Mesenchymal stem cell (in vitro differentiated cells and primary cell): ENCODE measurements at regions not wholly inside any gene's neighbourhood (a gene's known extent, or its start where the extent isn't known, plus 50 kb on each side); places are given as distances from the start of the nearest gene placed in this dataset.

Experiments used
- DNase-seq: peaks from one replicate; pipeline ENCODE4 v3.0.0-alpha.2; 2013
- H2AFZ ChIP-seq: one replicate; pipeline ENCODE4 v1.6.1; 2013; ENCODE audit warnings: low read depth, mild to moderate bottlenecking, control low read depth, inconsistent platforms, low read length, moderate library complexity
- H2AK5ac ChIP-seq: 2 replicates; pipeline ENCODE4 v1.6.1; 2013; ENCODE audit warnings: low read length, moderate library complexity, mild to moderate bottlenecking, inconsistent platforms; ENCODE audit not compliant: severe bottlenecking
- H2BK120ac ChIP-seq: one replicate; pipeline ENCODE4 v1.6.1; 2013; ENCODE audit warnings: low read depth, mild to moderate bottlenecking, inconsistent platforms, low read length, moderate library complexity
- H2BK12ac ChIP-seq, 2 experiments: one replicate each; pipeline ENCODE4 v1.6.1; 2013; ENCODE audit warnings: inconsistent platforms in 2 of 2, low read length in 2 of 2, mild to moderate bottlenecking in 2 of 2, moderate library complexity in 2 of 2, control low read depth in 1 of 2
- H2BK15ac ChIP-seq: one replicate; pipeline ENCODE4 v1.6.1; 2013; ENCODE audit warnings: mild to moderate bottlenecking, low read depth, inconsistent platforms; ENCODE audit not compliant: poor library complexity, severe bottlenecking
- H2BK5ac ChIP-seq: 2 replicates; pipeline ENCODE4 v1.6.1; 2013; ENCODE audit warnings: low read depth, mild to moderate bottlenecking, low read length, control low read depth, inconsistent platforms; ENCODE audit not compliant: poor library complexity, severe bottlenecking
- H3K14ac ChIP-seq, 2 experiments: one replicate each; pipeline ENCODE4 v1.6.1; 2013; ENCODE audit warnings: inconsistent platforms in 2 of 2, low read length in 2 of 2, control low read depth in 1 of 2, mild to moderate bottlenecking in 1 of 2, moderate library complexity in 1 of 2
- H3K18ac ChIP-seq, 2 experiments: one replicate each; pipeline ENCODE4 v1.6.1; 2013; ENCODE audit warnings: inconsistent platforms in 2 of 2, low read length in 2 of 2, control low read depth in 1 of 2, low read depth in 1 of 2, mild to moderate bottlenecking in 1 of 2
- H3K23ac ChIP-seq, 2 experiments: one replicate each; pipeline ENCODE4 v1.6.1; 2013; ENCODE audit warnings: inconsistent platforms in 2 of 2, low read length in 2 of 2, mild to moderate bottlenecking in 2 of 2, moderate library complexity in 2 of 2, control low read depth in 1 of 2
- H3K27ac ChIP-seq: 2 replicates; pipeline ENCODE4 v1.5.1; 2013; ENCODE audit warnings: mild to moderate bottlenecking, moderate library complexity, low read length, control low read depth, inconsistent platforms; ENCODE audit not compliant: poor library complexity, severe bottlenecking
- H3K27me3 ChIP-seq, 2 experiments: 2 replicates each; pipeline versions ENCODE4 v1.6.1 to v1.7.0; 2013; ENCODE audit warnings: low read length in 2 of 2, mild to moderate bottlenecking in 2 of 2, moderate library complexity in 2 of 2, control low read depth in 1 of 2, inconsistent platforms in 1 of 2; ENCODE audit not compliant: control insufficient read depth in 1 of 2, insufficient read depth in 1 of 2
- H3K36me3 ChIP-seq, 2 experiments: 2 replicates each; pipeline versions ENCODE4 v1.6.1 to v1.7.0; 2013; ENCODE audit warnings: low read length in 2 of 2, control low read depth in 1 of 2, inconsistent platforms in 1 of 2, low read depth in 1 of 2, mild to moderate bottlenecking in 1 of 2; ENCODE audit not compliant: insufficient read depth in 2 of 2, control insufficient read depth in 1 of 2
- H3K4ac ChIP-seq, 2 experiments: one replicate each; pipeline ENCODE4 v1.6.1; 2013; ENCODE audit warnings: inconsistent platforms in 2 of 2, low read length in 2 of 2, mild to moderate bottlenecking in 2 of 2, moderate library complexity in 2 of 2, control low read depth in 1 of 2, low read depth in 1 of 2
- H3K4me1 ChIP-seq: 2 replicates; pipeline ENCODE4 v1.6.1; 2013; ENCODE audit warnings: low read depth, low read length, control low read depth; ENCODE audit not compliant: control insufficient read depth, insufficient read depth
- H3K4me2 ChIP-seq: 2 replicates; pipeline ENCODE4 v1.6.1; 2013; ENCODE audit warnings: low read length, mild to moderate bottlenecking, inconsistent platforms; ENCODE audit not compliant: poor library complexity, severe bottlenecking
- H3K4me3 ChIP-seq, 2 experiments: 2 replicates each; pipeline versions ENCODE4 v1.5.1 to v1.7.0; 2013; ENCODE audit warnings: low read length in 2 of 2, mild to moderate bottlenecking in 2 of 2, control low read depth in 1 of 2, low read depth in 1 of 2; ENCODE audit not compliant: insufficient read depth in 1 of 2
- H3K79me1 ChIP-seq: replicated peaks from 2 replicates; pipeline ENCODE4 v1.6.1; 2013; ENCODE audit warnings: mild to moderate bottlenecking, control low read depth, low read length, inconsistent platforms; ENCODE audit not compliant: poor library complexity, severe bottlenecking
- H3K9ac ChIP-seq: 2 replicates; pipeline ENCODE4 v1.7.0; 2013; ENCODE audit warnings: mild to moderate bottlenecking, low read length, moderate library complexity
- H3K9me3 ChIP-seq: 2 replicates; pipeline ENCODE4 v1.7.0; 2013; ENCODE audit warnings: mild to moderate bottlenecking, low read length; ENCODE audit not compliant: control insufficient read depth
- H4K8ac ChIP-seq: one replicate; pipeline ENCODE4 v1.6.1; 2013; ENCODE audit warnings: inconsistent platforms, mild to moderate bottlenecking, low read length, moderate library complexity
- H4K91ac ChIP-seq: one replicate; pipeline ENCODE4 v1.6.1; 2013; ENCODE audit warnings: mild to moderate bottlenecking, low read length, inconsistent platforms
- WGBS: methylation state at CpG from one replicate; pipeline ENCODE4 v1.1.7; 2013; ENCODE audit warnings: mixed read lengths; 5-methylcytosine and 5-hydroxymethylcytosine counted together

DNA sequence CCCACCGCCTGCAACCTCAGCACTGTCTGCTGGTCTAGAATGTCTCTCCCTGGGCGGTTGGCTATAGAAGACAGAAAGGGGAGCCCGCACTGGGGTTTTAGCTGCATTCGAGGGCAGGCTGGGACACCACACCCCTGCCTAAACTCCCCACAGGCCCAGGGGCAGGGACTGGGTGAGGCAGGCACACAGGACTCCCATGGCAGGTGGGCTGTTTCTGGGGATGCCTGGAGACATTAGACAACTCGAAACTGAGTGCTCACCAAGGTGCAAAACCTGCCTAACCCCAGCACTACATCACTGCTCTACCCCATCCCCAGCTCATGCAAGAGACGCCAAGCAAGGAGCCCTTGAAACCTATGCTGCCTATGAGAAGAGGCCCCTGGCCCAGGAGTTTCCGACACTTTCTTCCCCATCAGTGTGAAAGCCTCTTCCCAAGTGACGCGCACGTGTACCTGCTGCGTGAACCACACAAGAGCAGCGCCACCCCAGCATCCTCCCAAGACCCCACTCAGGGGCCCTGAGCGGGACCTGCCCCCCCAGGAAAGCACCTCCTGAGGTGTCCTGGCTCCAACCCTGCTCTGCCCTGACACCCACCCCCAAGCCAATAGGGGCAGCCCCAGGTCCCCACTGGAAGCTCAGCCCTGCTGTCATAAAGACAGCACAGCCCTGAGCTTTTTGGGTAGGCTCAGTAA is 121.2 kb downstream of the TUBA3C start:
- H2AK5ac ChIP-seq, result no peak overlapping the region
- WGBS, result 81% methylated on average over 13 of the region's 13 CpGs

DNA sequence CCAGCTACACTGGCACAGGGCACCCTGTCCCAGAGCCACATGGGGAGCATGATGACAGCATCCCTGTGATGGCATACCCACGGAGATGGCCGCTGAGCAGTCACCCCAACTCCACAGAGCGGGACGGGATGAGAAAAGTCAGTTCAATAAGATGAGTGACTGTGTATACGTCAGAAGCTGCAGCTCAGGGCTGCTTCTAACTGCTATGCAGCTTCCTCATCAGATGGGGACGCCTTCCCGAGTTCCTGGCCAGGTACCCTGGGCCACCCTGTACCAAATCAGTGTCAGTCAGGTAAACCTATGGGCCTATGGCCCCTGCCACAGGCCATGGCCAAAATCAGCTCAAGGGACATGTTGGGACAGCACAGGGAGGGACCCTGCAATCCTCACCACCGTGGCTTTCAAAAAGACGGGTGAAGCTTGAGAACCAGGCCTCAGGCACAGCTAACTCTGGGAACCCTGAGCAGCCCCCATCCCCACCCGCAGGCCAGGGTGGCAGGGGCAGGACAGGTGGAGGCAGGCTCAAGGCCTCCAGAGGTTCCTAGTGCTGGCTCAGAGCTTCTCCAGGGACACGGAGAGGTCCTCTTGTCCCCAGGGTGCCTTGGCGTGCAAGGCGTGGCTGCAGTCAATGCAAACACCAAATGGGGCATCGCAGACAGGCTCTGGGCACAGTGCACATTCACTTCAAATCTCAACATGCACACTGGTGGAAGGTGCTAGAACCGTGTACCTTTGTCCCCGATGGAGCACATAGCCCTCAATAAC is 122.4 kb downstream of the TUBA3C start:
- Histone ChIP-seq H4K91ac (no peak overlapping the region), H2BK15ac (no peak overlapping the region), H2BK120ac (no peak overlapping the region), H3K36me3 (no peaks in the 10 kb centered on the region), H3K23ac (no peak overlapping the region), H3K4me3 (no peak overlapping the region), H4K8ac (no peak overlapping the region), H2BK12ac (no peak overlapping the region), H2AK5ac (no peak overlapping the region), H3K79me1 (no peaks in the 10 kb centered on the region), H3K18ac (no peak overlapping the region), H3K27me3 (no peaks in the 10 kb centered on the region), H3K14ac (no peak overlapping the region), H2AFZ (no peak overlapping the region), H3K4me2 (no peak overlapping the region), H3K4me1 (no peaks in the 10 kb centered on the region), H3K4ac (no peak overlapping the region), H2BK5ac (no peak overlapping the region), H3K9ac (no peak overlapping the region), H3K9me3 (peaks cover 3% of the 10 kb centered on the region), H3K27ac (no peak overlapping the region)
- DNase-seq, result no peak
- whole genome bisulfite sequencing, result 70% methylated on average over 16 of the region's 16 CpGs

More for the DNA sequence above, 121.2 kb downstream of the TUBA3C start:
- no peak overlapping the region for H3K4me3 ChIP-seq
- DNase-seq, result no peak
- H2BK12ac ChIP-seq, result no peak overlapping the region
- no peaks in the 10 kb centered on the region for H3K79me1 ChIP-seq
- no peak overlapping the region for H3K9ac ChIP-seq
- H2BK120ac ChIP-seq, result no peak overlapping the region
- no peaks in the 10 kb centered on the region for H3K4me1 ChIP-seq
- H3K27ac ChIP-seq, result no peak overlapping the region
- H3K36me3 ChIP-seq, result no peaks in the 10 kb centered on the region
- H3K4me2 ChIP-seq, result no peak overlapping the region
- no peaks in the 10 kb centered on the region for H3K27me3 ChIP-seq
- H3K14ac ChIP-seq, result no peak overlapping the region
- H3K4ac ChIP-seq, result no peak overlapping the region
- H2BK5ac ChIP-seq, result no peak overlapping the region
- no peak overlapping the region for H2BK15ac ChIP-seq
- no peak overlapping the region for H3K23ac ChIP-seq
- no peak overlapping the region for H4K91ac ChIP-seq
- H3K18ac ChIP-seq, result no peak overlapping the region
- peaks cover 9% of the 10 kb centered on the region for H3K9me3 ChIP-seq
- H2AFZ ChIP-seq, result no peak overlapping the region
- no peak overlapping the region for H4K8ac ChIP-seq

DNA sequence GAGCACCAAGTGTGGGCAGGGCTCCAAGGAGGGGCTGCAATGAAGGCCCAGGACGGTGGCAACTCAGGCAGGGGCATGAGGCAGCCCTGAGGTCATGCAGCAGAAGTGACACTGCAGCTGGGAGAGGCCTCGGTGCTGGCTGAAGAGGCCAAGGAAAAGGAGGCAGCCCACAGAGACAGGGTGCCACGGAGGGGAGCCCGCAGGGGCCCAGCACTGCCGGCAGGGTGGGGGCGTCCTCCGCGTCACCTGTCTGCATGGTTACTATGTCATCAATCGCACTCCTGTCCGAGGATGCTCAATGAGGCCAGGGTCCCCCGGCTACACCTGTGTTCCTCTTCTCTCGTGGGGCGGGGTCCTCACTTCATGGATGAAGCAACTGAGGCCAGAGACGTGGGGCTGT is 123.1 kb downstream of the TUBA3C start:
- Histone ChIP-seq H3K4me2 (no peak overlapping the region), H4K8ac (no peak overlapping the region), H3K9me3 (peaks cover 7% of the 10 kb centered on the region), H3K18ac (no peak overlapping the region), H3K4me3 (no peak overlapping the region), H3K4me1 (no peaks in the 10 kb centered on the region), H2AFZ (no peak overlapping the region), H2BK5ac (no peak overlapping the region), H3K9ac (no peak overlapping the region), H3K27ac (no peak overlapping the region), H3K4ac (no peak overlapping the region), H3K14ac (no peak overlapping the region), H2AK5ac (no peak overlapping the region), H2BK12ac (no peak overlapping the region), H4K91ac (no peak overlapping the region), H3K27me3 (no peaks in the 10 kb centered on the region), H2BK15ac (no peak overlapping the region), H3K36me3 (no peaks in the 10 kb centered on the region), H3K79me1 (no peaks in the 10 kb centered on the region), H2BK120ac (no peak overlapping the region), H3K23ac (no peak overlapping the region)
- DNase-seq, result no peak
- WGBS, result 78% methylated on average over 14 of the region's 14 CpGs

DNA sequence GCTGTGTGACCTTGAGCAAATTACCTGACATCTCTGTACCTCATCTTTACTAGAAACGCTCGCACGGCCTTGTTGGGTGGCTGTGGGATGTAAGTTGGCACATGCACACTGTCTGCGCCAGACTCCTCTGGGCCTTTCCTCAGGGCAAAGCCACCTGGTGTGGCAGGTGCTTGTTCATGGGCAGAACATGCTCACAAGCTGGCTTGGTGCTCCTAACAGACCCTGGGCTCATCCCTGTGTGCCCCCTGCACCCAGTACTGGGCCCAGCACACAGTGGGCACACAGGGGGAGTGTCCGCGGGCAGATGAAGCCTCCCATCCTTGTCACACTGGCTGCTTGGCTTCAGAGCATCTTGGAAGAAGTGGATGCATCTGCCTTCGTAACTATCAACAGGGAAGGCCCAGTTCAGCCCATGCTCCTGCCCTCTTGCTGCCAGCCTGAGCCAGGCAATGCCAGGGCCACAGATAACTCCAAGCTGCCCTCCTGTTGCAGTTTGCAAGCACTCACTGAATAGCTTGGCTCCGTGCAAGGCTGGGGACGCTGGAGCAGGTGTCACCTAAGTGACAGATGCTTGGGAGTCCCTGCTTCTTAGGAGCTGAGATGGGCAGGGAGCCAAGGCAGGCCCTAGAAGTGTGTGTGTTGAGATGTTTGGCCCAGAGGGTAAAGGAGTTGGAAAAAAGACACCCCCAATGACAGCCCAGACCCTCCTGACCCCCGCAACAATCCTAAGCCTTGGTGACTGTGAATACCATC is 123.9 kb downstream of the TUBA3C start:
- H3K4me1 ChIP-seq, result no peaks in the 10 kb centered on the region
- H2BK15ac ChIP-seq, result no peak overlapping the region
- H3K27me3 ChIP-seq, result no peaks in the 10 kb centered on the region
- H3K4me2 ChIP-seq, result no peak overlapping the region
- DNase-seq, result no peak
- H3K18ac ChIP-seq, result no peak overlapping the region
- H2AK5ac ChIP-seq, result no peak overlapping the region
- peaks cover 8% of the 10 kb centered on the region for H3K9me3 ChIP-seq
- no peak overlapping the region for H4K8ac ChIP-seq
- WGBS, result 76% methylated on average over 10 of the region's 10 CpGs
- no peak overlapping the region for H3K23ac ChIP-seq
- H3K9ac ChIP-seq, result no peak overlapping the region
- H2BK5ac ChIP-seq, result no peak overlapping the region
- H3K4me3 ChIP-seq, result no peak overlapping the region
- H3K4ac ChIP-seq, result no peak overlapping the region
- H2AFZ ChIP-seq, result no peak overlapping the region
- no peak overlapping the region for H3K27ac ChIP-seq
- no peaks in the 10 kb centered on the region for H3K79me1 ChIP-seq
- H3K14ac ChIP-seq, result no peak overlapping the region
- H2BK120ac ChIP-seq, result no peak overlapping the region
- H4K91ac ChIP-seq, result no peak overlapping the region
- no peaks in the 10 kb centered on the region for H3K36me3 ChIP-seq
- H2BK12ac ChIP-seq, result no peak overlapping the region
